Calu3 (cell line): ENCODE measurements at regions not wholly inside any gene's neighbourhood (a gene's known extent, or its start where the extent isn't known, plus 50 kb on each side); places are given as distances from the start of the nearest gene placed in this dataset.

Experiments
- BruUV-seq: library from RNA; stranded (reverse); fragments of 400-500 nt; replicated peaks from 2 replicates; lab custom pipeline; 2021; lab: Mats Ljungman, UMichigan
- CTCF ChIA-PET: fragments of 300-600 bp; sonication (Branson Sonifier 250); formaldehyde crosslinking; loops from one replicate; lab custom pipeline; 2022; ENCODE audit warnings: antibody characterized with exemption; lab: Charles Lee
- DNase-seq: peaks from one replicate; pipeline ENCODE4 v3.0.0; 2022
- H3K27ac Mint-ChIP-seq: one replicate; pipeline ENCODE4 v1.8.0; 2022; ENCODE audit warnings: mixed read lengths; ENCODE audit not compliant: unreplicated experiment
- H3K27me3 Mint-ChIP-seq: one replicate; pipeline ENCODE4 v1.8.0; 2022; ENCODE audit warnings: mixed read lengths; ENCODE audit not compliant: unreplicated experiment
- H3K36me3 Mint-ChIP-seq: one replicate; pipeline ENCODE4 v1.8.0; 2022; ENCODE audit warnings: mild to moderate bottlenecking, moderate library complexity, mixed read lengths; ENCODE audit not compliant: insufficient read depth, unreplicated experiment
- H3K4me1 Mint-ChIP-seq: one replicate; pipeline ENCODE4 v1.8.0; 2022; ENCODE audit warnings: mild to moderate bottlenecking, low read depth, mixed read lengths; ENCODE audit not compliant: unreplicated experiment
- H3K4me3 Mint-ChIP-seq: one replicate; pipeline ENCODE4 v1.8.0; 2022; ENCODE audit warnings: mild to moderate bottlenecking, low read depth, moderate library complexity, mixed read lengths; ENCODE audit not compliant: unreplicated experiment
- H3K9me3 Mint-ChIP-seq: one replicate; pipeline ENCODE4 v1.8.0; 2022; ENCODE audit warnings: low read depth, mixed read lengths; ENCODE audit not compliant: unreplicated experiment
- intact Hi-C: fragments of 100-400 bp; cut with micrococcal nuclease; formaldehyde crosslinking; loops from one replicate; pipeline ENCODE4 v1.10.0; 2022; ENCODE audit not compliant: unreplicated experiment
- TF ChIP-seq, protein P1 (sequence below): fragments of 200-600 bp; IDR thresholded peaks from one replicate; pipeline ENCODE4 v1.8.0; 2022; ENCODE audit warnings: antibody characterized with exemption; ENCODE audit not compliant: unreplicated experiment

GRCh38 chr9:29208670-29209069, 1635.4 kb upstream of the C9orf72 start:
- Mint-ChIP-seq H3K36me3 (peaks cover 26% of the 10 kb centered on the region), H3K4me1 (peaks cover 13% of the 10 kb centered on the region), H3K4me3 (no peak overlapping the region), H3K27me3 (no peaks in the 10 kb centered on the region), H3K9me3 (no peaks in the 10 kb centered on the region), H3K27ac (no peak overlapping the region)
- CTCF ChIA-PET, result no interaction called here
- no peak for DNase-seq
- intact Hi-C loops, result no loop called here
- TF ChIP-seq, protein P1, sequence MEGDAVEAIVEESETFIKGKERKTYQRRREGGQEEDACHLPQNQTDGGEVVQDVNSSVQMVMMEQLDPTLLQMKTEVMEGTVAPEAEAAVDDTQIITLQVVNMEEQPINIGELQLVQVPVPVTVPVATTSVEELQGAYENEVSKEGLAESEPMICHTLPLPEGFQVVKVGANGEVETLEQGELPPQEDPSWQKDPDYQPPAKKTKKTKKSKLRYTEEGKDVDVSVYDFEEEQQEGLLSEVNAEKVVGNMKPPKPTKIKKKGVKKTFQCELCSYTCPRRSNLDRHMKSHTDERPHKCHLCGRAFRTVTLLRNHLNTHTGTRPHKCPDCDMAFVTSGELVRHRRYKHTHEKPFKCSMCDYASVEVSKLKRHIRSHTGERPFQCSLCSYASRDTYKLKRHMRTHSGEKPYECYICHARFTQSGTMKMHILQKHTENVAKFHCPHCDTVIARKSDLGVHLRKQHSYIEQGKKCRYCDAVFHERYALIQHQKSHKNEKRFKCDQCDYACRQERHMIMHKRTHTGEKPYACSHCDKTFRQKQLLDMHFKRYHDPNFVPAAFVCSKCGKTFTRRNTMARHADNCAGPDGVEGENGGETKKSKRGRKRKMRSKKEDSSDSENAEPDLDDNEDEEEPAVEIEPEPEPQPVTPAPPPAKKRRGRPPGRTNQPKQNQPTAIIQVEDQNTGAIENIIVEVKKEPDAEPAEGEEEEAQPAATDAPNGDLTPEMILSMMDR, result no peak
- no TSS peak for BruUV-seq

DNA sequence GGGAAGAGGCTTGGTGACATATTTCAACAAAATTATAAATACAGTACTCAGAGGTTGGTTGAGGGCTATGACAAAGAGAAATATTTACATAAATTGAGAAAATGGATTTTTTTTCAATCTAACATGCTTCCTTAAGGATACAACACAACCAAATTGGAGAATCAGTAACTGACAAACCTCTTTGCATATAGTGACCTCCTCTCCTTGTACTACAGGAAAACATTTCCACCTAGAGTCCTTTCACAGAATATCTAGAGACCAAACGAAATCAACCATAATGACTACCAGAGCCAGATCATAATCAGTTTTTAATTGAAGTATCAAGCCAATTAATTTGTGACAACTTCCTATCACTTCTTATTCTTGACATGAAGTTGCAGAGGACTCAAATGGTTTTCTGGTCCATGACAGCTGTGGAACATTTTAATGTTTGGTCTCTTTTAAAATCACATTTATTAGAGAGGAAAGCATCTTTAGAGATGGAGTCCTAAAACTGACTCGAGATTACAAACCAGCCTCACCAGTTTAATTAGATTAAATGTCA, 1636.5 kb upstream of the C9orf72 start:
- DNase-seq, result no peak
- no peaks in the 10 kb centered on the region for H3K9me3 Mint-ChIP-seq
- no peaks in the 10 kb centered on the region for H3K27me3 Mint-ChIP-seq
- CTCF ChIA-PET, result no interaction called here
- TF ChIP-seq, protein P1, result no peak
- peaks cover 13% of the 10 kb centered on the region for H3K4me1 Mint-ChIP-seq
- H3K27ac Mint-ChIP-seq, result no peak overlapping the region
- intact Hi-C loops, result loop anchor here (2.0 to 10.0 kb wide), 2 partner anchors 325 to 431 kb away; no protein-coding TSS in a partner anchor
- no TSS peak for BruUV-seq
- H3K4me3 Mint-ChIP-seq, result no peak overlapping the region
- peaks cover 33% of the 10 kb centered on the region for H3K36me3 Mint-ChIP-seq

GRCh38 chr9:29211003-29211579, 1637.8 kb upstream of the C9orf72 start:
- peaks cover 33% of the 10 kb centered on the region for H3K36me3 Mint-ChIP-seq
- TSS peak; percentile 41 for BruUV-seq
- DNase-seq, result no peak
- H3K4me3 Mint-ChIP-seq, result peak overlapping the region; percentile 67
- TF ChIP-seq, protein P1, result no peak
- H3K9me3 Mint-ChIP-seq, result no peaks in the 10 kb centered on the region
- intact Hi-C loops, result loop anchor here (2.0 to 10.0 kb wide), 2 partner anchors 326 to 432 kb away; no protein-coding TSS in a partner anchor
- no peak overlapping the region for H3K27ac Mint-ChIP-seq
- peaks cover 13% of the 10 kb centered on the region for H3K4me1 Mint-ChIP-seq
- no peaks in the 10 kb centered on the region for H3K27me3 Mint-ChIP-seq
- CTCF ChIA-PET, result interaction anchor here (0.7 to 1.2 kb wide), 2 partner anchors 437 to 1138 kb away, joined by 3 to 7 read pairs; no protein-coding TSS in a partner anchor

DNA sequence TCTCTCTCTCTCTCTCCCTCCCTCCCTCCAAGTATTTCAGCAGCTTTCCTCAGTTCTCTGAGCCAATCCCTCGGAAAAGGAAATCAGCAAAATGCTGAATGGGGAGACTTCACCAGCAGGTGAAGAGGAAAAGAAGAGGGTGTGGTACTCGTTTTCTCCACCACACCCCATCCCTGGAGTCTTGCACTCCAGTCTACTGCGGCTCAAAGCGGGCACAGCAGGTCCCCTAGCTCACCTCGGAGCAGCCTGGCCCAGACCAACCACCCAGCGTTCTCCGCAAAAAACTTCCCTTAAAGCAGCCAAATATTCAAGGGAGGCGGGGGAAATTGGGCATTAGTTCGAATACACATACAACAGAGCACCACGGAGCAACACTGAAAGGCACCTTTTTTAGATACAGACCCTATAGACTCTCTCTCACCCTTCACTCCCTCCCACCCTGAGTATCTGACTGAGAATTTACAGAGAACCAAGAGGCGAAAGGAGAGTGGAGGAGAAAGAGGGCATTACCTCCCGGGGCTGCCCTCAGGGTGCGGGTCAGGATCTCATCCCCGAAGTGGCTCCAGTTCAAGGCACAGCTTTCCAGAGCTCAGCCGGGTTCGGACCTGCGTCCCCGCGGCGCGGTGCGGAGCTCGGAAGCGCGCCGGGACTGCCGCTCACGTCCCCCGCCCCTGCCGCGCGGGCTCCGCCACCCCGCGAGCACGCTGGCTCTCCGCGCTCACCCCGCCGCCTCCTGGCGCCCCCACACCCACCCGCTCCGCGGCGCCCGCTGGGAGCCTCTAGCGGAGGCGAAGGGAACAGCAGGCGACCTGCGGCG, 1638.5 kb upstream of the C9orf72 start:
- no peaks in the 10 kb centered on the region for H3K9me3 Mint-ChIP-seq
- CTCF ChIA-PET, result interaction anchor here (0.7 to 1.2 kb wide), 2 partner anchors 437 to 1138 kb away, joined by 3 to 7 read pairs; no protein-coding TSS in a partner anchor
- H3K27me3 Mint-ChIP-seq, result no peaks in the 10 kb centered on the region
- intact Hi-C loops, result loop anchor here (2.0 to 10.0 kb wide), 2 partner anchors 327 to 433 kb away; no protein-coding TSS in a partner anchor
- H3K36me3 Mint-ChIP-seq, result peaks cover 33% of the 10 kb centered on the region
- H3K4me1 Mint-ChIP-seq, result peaks cover 13% of the 10 kb centered on the region
- no TSS peak for BruUV-seq
- TF ChIP-seq, protein P1, result peak; percentile 82
- DNase-seq, result peak; percentile 80
- peak overlapping the region; percentile 67 for H3K4me3 Mint-ChIP-seq
- no peak overlapping the region for H3K27ac Mint-ChIP-seq
